ENCODE measurements at regions not wholly inside any gene's neighbourhood (a gene's known extent, or its start where the extent isn't known, plus 50 kb on each side); places are given as distances from the start of the nearest gene placed in this dataset.

DNA sequence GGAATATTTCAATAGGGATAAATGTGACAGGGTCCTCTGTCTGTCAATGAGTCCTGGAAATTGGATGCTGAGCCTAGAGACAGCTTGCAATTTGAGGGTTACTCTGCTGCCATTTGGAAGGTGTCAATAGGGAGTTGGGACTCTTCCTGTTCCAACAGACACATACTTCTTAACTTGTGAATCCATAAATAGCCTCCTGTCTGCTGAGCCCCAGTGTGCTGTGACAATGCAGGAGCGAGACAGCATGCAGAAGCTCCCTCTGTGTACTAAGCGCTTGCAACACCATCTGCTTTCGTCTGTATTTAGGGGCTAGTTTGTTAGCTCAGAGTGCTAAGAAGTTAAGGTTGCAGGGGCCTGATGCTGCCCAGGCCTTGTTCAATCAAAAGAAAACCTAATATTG is 58.5 kb upstream of the GPR12 start:
- ChIA-PET CTCF (no interaction called here), POLR2A (no interaction called here)
- TF ChIP-seq ELF4 (IDR thresholded peaks at IDR 0.05) (no peak), BHLHE40 (IDR thresholded peaks at IDR 0.05; ENCODE audit: borderline replicate concordance) (no peak), NFRKB (IDR thresholded peaks at IDR 0.05) (no peak), FOXM1 (IDR thresholded peaks at IDR 0.05; ENCODE audit: borderline replicate concordance) (no peak), TARDBP (IDR thresholded peaks at IDR 0.05) (no peak), LEF1 (IDR thresholded peaks at IDR 0.05; ENCODE audit: borderline replicate concordance) (no peak), CTBP1 (IDR thresholded peaks at IDR 0.05; ENCODE audit: borderline replicate concordance) (no peak), HDGF (IDR thresholded peaks at IDR 0.05; ENCODE audit: borderline replicate concordance) (no peak)
- TF ChIP-seq, protein P1, sequence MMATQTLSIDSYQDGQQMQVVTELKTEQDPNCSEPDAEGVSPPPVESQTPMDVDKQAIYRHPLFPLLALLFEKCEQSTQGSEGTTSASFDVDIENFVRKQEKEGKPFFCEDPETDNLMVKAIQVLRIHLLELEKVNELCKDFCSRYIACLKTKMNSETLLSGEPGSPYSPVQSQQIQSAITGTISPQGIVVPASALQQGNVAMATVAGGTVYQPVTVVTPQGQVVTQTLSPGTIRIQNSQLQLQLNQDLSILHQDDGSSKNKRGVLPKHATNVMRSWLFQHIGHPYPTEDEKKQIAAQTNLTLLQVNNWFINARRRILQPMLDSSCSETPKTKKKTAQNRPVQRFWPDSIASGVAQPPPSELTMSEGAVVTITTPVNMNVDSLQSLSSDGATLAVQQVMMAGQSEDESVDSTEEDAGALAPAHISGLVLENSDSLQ (IDR thresholded peaks at IDR 0.05): no peak
- DNase-seq (ENCODE audit: extremely low spot score): no peak

DNA sequence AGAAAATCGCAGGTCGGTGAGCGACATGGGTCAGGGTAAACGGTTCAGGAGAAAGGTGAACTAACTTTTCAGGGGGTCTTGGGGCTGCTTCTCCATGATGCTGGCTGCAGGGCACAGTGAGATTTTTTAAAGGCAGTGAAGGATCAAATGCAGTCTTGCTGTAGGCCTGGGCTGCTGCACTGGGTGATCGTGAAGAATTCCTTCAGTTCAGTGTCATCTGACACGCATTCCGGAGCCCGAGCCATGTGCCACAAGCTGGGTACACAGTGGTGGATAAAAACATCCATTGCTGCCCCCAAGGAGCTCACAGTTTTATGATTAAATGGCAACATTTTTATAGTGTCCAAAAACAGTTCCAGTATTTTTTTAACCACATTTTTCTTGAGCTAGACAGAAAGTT is 56.3 kb upstream of the GPR12 start:
- DNase-seq (ENCODE audit: extremely low spot score): no peak
- TF ChIP-seq, protein P1 (IDR thresholded peaks at IDR 0.05): no peak
- no peak for TF ChIP-seq ZNF384 (IDR thresholded peaks at IDR 0.05)
- no peak for TF ChIP-seq FOXK2 (IDR thresholded peaks at IDR 0.05)
- TF ChIP-seq BHLHE40 (IDR thresholded peaks at IDR 0.05; ENCODE audit: borderline replicate concordance): no peak
- TF ChIP-seq TARDBP (IDR thresholded peaks at IDR 0.05): no peak
- no peak for TF ChIP-seq ELF4 (IDR thresholded peaks at IDR 0.05)
- no peak for TF ChIP-seq FOXA1 (IDR thresholded peaks at IDR 0.05)
- no peak for TF ChIP-seq CTBP1 (IDR thresholded peaks at IDR 0.05; ENCODE audit: borderline replicate concordance)
- POLR2A ChIA-PET: no interaction called here
- CTCF ChIA-PET: no interaction called here

DNA sequence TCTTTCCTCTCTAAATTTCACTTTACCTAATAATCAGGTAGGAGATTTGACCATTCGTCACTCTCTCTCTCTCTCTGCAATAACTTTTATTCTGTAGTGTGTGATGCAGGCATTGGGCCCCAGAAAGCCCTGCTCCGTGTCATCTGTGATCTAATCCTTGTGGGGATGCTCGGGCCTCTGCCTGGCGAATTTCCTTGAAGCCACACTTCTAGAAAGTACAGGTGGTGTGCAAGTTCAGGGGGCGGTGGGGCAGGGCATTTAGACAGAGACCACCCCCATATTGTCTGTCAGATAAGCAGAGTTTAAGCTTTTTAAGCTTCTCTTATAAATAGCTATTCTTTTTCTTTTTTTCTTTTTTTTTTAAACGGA is 53.4 kb upstream of the GPR12 start:
- ChIA-PET POLR2A (no interaction called here), CTCF (no interaction called here)
- no peak for TF ChIP-seq CTBP1 (IDR thresholded peaks at IDR 0.05; ENCODE audit: borderline replicate concordance)
- TF ChIP-seq ZNF384 (IDR thresholded peaks at IDR 0.05): no peak
- TF ChIP-seq TARDBP (IDR thresholded peaks at IDR 0.05): no peak
- DNase-seq (ENCODE audit: extremely low spot score): no peak

GRCh38 chr13:26813321-26813979 is 52.9 kb upstream of the GPR12 start:
- ChIA-PET CTCF (no interaction called here), POLR2A (no interaction called here)
- TF ChIP-seq, protein P1 (IDR thresholded peaks at IDR 0.05): peak; percentile 16; the same call in 1 of the 2 replicates
- TF ChIP-seq ZNF384 (IDR thresholded peaks at IDR 0.05) (no peak), SUZ12 (IDR thresholded peaks at IDR 0.05) (no peak)
- no peak for DNase-seq (ENCODE audit: extremely low spot score)

GRCh38 chr13:26811581-26811980 is 51.0 kb upstream of the GPR12 start:
- ChIA-PET CTCF (no interaction called here), POLR2A (no interaction called here)
- TF ChIP-seq FOXA1 (IDR thresholded peaks at IDR 0.05): no peak
- TF ChIP-seq NFRKB (IDR thresholded peaks at IDR 0.05): no peak
- TF ChIP-seq HDGF (IDR thresholded peaks at IDR 0.05; ENCODE audit: borderline replicate concordance): no peak
- TF ChIP-seq LEF1 (IDR thresholded peaks at IDR 0.05; ENCODE audit: borderline replicate concordance): no peak
- TF ChIP-seq TARDBP (IDR thresholded peaks at IDR 0.05): no peak
- TF ChIP-seq CTBP1 (IDR thresholded peaks at IDR 0.05; ENCODE audit: borderline replicate concordance): no peak
- no peak for TF ChIP-seq ZNF384 (IDR thresholded peaks at IDR 0.05)
- TF ChIP-seq SUZ12 (IDR thresholded peaks at IDR 0.05): no peak
- TF ChIP-seq BHLHE40 (IDR thresholded peaks at IDR 0.05; ENCODE audit: borderline replicate concordance): no peak
- TF ChIP-seq SP1 (IDR thresholded peaks at IDR 0.05): no peak
- no peak for TF ChIP-seq ARNT (IDR thresholded peaks at IDR 0.05)
- no peak for TF ChIP-seq ELF4 (IDR thresholded peaks at IDR 0.05)
- TF ChIP-seq L3MBTL2 (conservative IDR thresholded peaks at IDR 0.05): no peak
- TF ChIP-seq, protein P1 (IDR thresholded peaks at IDR 0.05): no peak
- no peak for TF ChIP-seq FOXM1 (IDR thresholded peaks at IDR 0.05; ENCODE audit: borderline replicate concordance)
- no peak for TF ChIP-seq FOXK2 (IDR thresholded peaks at IDR 0.05)
- DNase-seq (ENCODE audit: extremely low spot score): no peak
